ENCODE measurements at regions not wholly inside any gene's neighbourhood (a gene's known extent, or its start where the extent isn't known, plus 50 kb on each side); places are given as distances from the start of the nearest gene placed in this dataset.

- TF ChIP-seq FIP1L1 (IDR thresholded peaks at IDR 0.05; ENCODE audit: borderline replicate concordance, insufficient read depth, low read depth, low read length) (no peak), JUNB (CRISPR knock-in tag; IDR thresholded peaks at IDR 0.05; ENCODE audit: borderline replicate concordance) (no peak), CTCF (CRISPR knock-in tag; IDR thresholded peaks at IDR 0.05) (no peak), NR3C1 (CRISPR knock-in tag; IDR thresholded peaks at IDR 0.05) (no peak), EZH2 (conservative IDR thresholded peaks at IDR 0.05; ENCODE audit: low read depth, low read length) (no peak), CEBPB (IDR thresholded peaks at IDR 0.05; ENCODE audit: borderline replicate concordance, low read depth, low read length) (peak; percentile 100), ZNF230 (CRISPR knock-in tag; IDR thresholded peaks at IDR 0.05) (no peak), ZBTB26 (CRISPR knock-in tag; IDR thresholded peaks at IDR 0.05; ENCODE audit: borderline replicate concordance) (no peak), RAD51 (IDR thresholded peaks at IDR 0.05; ENCODE audit: borderline replicate concordance) (no peak), ETV6 (CRISPR knock-in tag; conservative IDR thresholded peaks at IDR 0.05) (no peak), ZNF331 (CRISPR knock-in tag; IDR thresholded peaks at IDR 0.05) (peak; percentile 86), POLR2A (IDR thresholded peaks at IDR 0.05; ENCODE audit: insufficient read depth in 1 of 2, low read depth in 2 of 2, low read length in 2 of 2) (no peak), ATF1 (CRISPR knock-in tag; IDR thresholded peaks at IDR 0.05) (peak; percentile 62; the same call in 1 of the 2 replicates), GATAD2A (CRISPR knock-in tag; IDR thresholded peaks at IDR 0.05) (peak; percentile 99)
Measured at GRCh38 chr2:226118471-226119429, 680.9 kb downstream of the IRS1 start.
